Hematopoietic multipotent progenitor cell treated with erythropoietin and hydrocortisone succinate and interleukin-3 and kit ligand, for 8 days (in vitro differentiated cells): ENCODE measurements at regions not wholly inside any gene's neighbourhood (a gene's known extent, or its start where the extent isn't known, plus 50 kb on each side); places are given as distances from the start of the nearest gene placed in this dataset.
"Not testable (repeated sequence)": the region's sequence is repeated elsewhere in the genome, so short reads cannot be mapped to it uniquely, and the experiment has no call there.

Experiments used
- DNase-seq: peaks from one replicate; pipeline ENCODE4 v3.0.0-alpha.2; 2015

DNA sequence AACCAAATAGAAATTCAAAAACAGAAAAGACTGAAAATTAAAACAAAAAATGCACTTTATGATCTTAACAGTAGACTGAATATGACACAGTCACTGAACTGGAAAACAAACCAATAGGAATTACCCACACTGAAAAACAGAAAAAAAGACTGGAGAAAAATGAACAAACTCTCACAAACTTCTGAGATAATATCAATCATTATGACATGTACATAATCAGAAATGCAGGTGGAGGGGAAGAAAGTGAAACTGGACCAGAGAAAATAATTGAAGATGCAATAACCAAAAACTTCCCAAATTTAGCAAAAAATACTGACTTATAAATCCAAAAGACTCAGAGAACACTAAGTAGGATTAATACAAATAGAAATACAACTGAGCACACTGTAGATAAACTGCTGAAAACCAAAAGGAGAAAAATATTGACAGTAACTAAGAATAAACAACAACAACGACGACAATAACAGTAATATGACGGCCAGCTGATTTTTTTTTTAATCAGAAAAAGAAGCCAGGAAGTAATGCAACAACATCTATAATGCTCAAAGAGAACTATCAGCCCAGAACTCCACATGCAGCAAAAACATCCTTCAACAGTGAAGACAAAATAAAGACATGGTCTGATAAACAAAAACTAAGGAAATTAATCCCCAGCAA is 108.1 kb downstream of the ZFAND4 start:
- DNase-seq, result no peak

DNA sequence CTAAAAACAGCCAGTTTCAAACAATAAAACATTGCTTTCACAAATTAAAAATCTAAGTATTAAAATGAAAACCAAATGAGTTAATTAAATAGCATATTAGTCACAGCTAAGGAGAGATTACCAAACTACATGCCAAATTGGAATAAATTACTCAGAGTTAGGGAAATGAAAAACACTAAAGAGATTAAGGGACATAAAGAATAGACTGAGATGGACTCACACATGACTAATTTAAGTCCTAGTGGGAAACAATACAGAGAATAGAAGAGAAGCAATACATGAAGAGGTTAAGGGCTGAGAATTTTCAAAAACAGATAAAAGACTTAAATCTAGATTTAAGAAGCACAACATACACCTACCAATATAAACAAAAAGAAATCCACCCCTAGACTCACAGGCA is 110.6 kb downstream of the ZFAND4 start:
- no peak for DNase-seq

DNA sequence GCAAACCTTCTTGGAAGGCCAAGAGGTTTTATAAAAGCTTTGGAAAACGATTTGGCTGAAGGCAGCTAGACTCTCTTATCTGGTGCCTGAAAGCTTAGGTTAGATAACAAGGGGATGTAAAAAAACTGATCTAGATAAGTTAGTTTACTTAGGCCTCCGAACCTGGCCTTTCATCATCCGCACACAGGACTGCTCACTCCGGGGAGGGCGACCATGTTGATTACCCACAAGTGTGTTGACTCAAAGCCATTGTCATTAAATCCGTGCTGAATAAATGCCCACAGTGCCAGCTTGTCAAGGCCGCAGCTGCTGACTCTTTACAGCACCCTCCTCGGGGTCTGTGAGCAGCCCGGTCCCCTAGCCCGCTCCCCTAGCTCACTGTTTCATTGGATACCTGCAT is 112.3 kb downstream of the ZFAND4 start:
- DNase-seq, result no peak

DNA sequence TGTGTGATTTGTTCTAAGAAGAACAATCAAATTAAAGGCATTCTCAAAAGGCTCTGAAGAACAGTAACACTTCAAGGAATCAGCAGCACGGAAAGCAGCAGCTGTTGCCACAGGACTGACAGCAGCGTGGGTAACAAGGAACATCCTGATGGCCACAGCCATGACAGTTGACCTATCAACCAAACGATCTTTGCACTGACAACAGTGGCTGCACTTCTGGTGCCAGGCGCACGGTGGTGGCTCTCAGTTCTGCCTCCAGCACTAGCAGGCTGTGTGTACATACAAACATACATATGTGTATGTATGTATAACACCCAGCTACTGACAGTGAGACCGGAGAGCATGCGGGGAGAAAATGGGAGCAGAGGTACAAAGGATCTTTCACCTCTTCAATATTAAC is 114.1 kb downstream of the ZFAND4 start:
- DNase-seq, result peak; percentile 72

DNA sequence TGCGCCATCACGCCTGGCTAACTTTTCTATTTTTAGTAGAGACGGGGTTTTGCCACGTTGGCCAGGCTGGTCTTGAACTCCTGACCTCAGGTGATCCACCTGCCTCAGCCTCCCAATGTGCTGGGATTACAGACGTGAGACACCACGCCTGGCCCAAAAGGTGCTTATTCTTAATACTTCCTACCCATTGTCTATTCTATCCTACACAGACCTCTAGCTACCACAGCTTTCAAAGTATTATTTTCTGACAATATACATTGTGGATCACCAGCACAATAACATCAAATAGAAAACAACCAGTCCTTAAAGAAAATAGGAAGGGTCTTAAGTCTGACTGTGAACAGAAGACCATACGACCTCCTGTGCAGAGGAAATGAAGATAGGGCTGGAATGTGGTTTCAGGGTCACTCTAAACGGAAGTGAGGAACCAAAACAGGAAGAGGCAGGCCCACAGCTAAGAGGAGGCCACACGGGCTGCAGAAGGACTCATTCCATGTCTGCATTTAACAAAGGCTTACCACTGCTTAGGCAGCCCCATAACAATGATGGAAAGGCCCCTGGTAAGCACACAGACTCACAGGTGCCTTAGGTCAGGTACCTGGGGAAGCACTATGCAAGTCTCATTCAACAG is 115.2 kb downstream of the ZFAND4 start:
- peak; percentile 57 for DNase-seq

DNA sequence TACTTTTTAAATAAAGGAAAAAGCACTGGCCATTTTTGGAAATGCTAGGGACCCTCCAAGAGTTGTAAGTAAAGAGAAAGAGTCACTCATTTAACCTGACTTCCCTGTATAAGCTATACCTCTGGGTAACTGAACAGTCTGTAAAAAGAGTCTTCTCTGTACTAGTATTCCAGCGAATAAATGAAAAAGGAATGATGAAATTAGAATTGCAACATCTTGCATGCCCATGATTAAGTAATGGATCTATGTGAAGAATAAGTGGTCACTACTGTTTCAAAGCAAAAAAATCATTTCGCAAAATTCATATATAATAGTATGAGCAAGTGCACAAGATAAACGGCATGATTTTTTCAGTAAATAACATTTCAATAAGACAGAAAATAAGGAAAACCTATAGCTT is 116.8 kb downstream of the ZFAND4 start:
- no peak for DNase-seq

DNA sequence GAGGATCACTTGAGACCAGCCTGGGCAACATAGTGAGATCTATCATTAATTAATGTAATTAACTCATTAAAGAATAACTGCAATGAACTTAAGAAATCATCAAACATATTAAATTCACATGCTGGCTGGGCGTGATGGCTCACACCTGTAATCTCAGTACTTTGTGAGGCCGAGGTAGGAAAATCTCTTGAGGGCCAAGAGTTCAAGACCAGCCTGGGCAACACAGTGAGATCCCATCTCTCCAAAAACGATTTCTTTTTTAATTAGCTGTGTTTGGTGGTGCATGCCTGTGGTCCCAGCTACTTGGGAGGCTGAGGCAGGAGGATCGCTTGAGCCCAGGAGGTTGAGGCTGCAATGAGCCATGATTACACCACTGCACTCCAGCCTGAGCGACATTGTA is 117.2 kb downstream of the ZFAND4 start:
- not testable (repeated sequence) for DNase-seq

DNA sequence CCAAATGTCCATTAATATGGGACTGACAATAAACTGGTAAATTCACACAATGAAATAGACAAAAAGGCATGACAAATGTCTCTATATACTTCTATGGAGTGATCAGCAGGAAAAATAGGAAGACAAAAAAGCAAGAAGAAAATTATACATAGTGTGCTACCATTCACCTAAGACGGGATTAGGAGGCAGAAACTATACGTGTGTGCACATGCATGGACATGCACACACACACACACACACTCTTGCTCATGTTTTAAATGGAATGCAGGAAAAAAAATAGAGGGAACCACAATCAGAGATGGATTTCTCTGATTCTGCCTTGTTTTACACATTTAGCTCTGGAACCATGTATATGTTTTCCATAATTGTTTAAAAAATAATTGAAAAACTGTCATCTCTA is 119.0 kb downstream of the ZFAND4 start:
- no peak for DNase-seq

DNA sequence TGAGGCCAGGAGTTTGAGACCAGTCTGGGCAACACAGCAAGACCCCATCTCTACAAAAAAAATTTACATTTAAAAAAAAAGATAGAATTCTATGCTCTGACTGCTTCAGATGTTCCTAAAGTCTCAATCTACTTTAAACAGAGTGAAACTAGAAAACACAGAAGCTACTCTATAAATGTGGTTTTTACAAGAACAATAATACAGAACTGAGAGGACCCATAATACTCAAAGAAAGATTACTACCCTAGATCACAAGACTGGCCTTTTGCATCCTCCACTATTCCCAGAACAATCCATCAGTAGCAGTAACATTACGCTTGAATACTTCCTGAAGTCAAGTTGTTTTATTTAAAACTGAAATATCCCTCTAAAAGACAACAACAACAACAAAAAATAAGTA is 119.4 kb downstream of the ZFAND4 start:
- no peak for DNase-seq

DNA sequence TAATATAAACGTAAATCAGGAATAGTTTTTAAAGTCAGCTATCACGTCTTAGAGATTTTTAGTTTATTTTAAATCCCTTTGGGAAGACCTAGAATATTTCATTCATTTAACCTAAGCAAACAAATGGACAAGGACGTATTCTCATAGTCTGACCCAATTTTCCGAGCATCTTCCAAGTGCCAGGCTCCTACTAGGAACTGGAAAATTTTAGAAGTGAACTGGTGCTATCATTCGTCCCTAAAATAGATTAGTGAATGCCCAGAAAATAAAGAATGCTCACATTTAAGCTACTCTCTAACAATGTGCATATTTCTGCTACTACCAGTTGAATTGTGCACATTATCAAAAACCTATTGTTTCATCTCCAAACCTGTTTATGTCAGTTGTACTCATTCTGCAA is 120.1 kb downstream of the ZFAND4 start:
- DNase-seq, result no peak

DNA sequence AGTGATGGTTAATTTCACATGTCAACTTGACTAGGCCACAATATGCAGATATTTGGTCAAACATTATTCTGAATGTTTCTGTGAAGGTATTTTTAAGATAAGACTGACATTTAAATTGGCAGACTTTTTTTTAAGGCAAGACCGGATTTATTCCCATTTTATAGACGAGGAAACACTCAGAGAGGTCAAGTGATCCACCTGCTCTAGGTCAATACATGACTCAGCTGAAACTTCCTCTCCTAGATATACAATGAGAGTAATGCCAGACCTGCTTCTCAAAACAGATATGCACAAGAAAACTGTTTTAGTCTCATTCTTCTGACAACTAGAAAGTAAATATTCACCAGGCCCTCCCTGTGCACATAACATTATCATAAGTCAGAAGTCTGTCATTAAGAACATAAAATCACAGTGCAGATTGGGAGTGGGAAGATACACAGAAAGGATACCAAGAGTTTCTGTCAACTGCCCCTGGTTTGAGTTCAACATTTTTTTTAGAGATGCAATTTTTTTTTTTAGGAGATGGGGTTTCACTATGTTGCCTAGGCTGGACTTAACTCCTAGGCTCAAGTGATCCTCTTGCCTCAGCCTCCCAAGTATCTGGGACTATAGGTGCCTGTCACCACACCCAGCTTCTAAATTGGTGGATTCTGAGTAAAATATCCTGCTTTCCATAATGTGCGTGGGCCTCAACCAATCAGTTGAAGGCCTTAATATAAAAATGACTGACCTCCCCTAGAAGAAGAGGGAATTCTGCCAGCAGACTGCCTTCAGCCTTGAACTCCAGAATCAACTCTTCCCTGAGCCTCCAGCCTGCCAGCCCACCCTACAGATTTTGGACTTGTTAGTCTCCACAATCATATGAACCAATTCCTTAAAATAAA is 121.4 kb downstream of the ZFAND4 start:
- no peak for DNase-seq

DNA sequence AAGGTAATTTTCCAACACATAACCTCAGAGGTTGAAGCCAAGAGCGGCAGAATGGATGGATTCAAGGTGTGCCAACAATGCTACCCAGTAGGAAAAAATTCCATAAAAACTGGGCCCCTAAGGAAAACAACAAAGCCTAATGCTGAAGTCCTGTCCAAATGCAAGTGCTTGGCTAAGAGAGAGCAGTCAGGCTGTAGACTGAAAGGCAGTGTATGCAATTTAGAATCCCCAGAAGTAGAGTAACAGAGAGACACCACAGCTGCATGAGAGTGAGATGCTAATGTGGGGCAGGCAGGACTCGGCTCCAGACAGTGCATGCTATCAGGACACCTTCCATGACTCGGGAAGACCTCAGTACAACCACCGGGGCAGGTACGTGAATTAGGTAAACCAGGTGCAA is 124.5 kb downstream of the ZFAND4 start:
- DNase-seq, result no peak

DNA sequence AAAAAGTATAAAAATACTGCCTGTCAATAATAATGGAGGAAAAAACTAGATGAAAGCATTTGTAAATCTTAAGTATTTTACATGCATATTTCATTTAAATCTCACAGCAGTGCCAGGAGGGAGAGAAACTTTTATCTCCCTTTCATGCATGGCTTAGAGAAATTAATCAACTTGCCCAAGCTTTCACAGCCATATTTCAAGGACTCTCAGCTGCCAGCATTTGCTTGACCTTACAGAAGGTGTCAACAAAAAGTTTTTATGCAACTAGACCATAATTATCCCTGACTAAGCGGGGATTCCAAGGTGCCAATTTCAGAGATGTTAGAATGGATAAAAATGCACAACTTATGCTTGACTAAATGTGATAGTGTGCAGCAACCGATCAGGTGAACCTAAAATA is 125.4 kb downstream of the ZFAND4 start:
- DNase-seq, result peak; percentile 11

DNA sequence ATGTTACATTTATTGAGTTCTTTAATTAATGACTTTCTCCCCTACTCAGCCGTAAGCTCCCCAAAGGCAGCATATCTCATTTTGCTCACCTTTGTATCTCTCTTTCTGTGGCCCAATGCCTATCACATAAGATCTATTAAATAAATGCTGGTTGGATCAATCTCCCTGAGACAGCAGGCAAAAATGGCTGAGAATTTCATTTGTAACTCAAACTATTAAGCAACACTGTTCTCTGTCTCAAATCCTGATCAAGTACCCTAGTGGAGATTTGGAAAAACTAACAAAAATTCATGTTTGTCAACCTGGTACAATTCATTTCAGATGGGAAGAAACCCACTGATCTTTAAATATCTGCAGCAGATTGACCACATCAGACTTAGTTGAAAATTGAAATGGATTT is 127.4 kb downstream of the ZFAND4 start:
- DNase-seq, result no peak

DNA sequence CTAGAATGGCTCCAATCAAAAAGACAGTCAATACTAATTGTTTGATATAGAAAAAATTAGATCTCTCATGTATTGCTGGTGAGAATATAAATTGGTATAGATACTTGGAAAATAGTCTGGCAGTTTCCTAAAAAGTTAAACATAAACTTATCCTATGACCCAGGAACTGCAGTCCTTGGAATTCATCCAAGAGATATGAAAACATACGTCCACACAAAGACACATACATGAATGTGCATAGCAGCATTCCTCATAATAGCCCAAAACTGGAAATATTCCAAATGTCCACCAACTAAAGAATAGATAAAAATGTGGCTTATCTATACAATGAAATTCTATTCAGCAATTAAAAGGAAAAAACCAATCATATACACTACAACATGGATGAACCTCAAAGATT is 128.4 kb downstream of the ZFAND4 start:
- peak; percentile 57 for DNase-seq

DNA sequence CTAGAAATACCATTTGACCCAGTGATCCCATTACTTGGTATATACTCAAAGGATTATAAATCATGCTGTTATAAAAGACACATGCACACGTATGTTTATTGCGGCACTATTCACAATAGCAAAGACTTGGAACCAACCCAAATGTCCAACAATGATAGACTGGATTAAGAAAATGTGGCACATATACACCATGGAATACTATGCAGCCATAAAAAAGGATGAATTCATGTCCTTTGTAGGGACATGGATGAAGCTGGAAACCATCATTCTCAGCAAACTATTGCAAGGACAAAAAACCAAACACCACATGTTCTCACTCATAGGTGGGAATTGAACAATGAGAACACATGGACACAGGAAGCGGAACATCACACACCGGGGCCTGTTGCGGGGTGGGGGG is 131.5 kb downstream of the ZFAND4 start:
- not testable (repeated sequence) for DNase-seq

DNA sequence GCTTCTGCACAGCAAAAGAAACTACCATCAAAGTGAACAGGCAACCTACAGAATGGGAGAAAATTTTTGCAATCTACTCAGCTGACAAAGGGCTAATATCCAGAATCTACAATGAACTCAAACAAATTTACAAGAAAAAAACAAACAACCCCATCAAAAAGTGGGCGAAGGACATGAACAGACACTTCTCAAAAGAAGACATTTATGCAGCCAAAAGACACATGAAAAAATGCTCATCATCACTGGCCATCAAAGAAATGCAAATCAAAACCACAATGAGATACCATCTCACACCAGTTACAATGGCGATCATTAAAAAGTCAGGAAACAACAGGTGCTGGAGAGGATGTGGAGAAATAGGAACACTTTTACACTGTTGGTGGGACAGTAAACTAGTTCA is 132.0 kb downstream of the ZFAND4 start:
- not testable (repeated sequence) for DNase-seq

DNA sequence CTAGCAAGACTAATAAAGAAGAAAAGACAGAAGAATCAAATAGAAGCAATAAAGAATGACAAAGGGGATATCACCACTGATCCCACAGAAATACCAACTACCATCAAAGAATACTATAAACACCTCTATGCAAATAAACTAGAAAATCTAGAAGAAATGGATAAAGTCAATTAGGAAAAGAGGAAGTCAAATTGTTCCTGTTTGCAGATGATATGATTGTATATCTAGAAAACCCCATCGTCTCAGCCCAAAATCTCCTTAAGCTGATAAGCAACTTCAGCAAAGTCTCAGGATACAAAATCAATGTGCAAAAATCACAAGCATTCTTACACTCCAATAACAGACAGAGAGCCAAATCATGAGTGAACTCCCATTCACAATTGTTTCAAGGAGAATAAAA is 133.0 kb downstream of the ZFAND4 start:
- not testable (repeated sequence) for DNase-seq

DNA sequence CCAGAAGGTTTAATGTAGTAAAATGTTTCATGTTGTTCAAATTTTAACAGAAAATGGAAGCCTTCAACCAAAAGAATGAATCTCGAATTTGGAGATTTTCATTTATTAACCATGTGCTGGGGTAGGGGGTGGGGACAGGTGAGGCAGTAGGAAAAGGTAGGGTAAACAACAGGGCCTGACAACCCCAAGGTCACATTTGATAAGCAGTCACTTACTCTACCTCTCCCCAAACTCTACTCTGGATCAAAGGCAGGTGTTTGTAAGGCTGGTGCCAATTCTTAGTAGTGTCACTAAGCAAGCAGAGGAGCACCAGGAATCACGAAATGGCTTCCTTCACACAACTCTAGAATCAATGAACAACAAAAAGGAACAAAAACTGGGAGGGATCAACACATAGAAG is 138.0 kb downstream of the ZFAND4 start:
- no peak for DNase-seq

DNA sequence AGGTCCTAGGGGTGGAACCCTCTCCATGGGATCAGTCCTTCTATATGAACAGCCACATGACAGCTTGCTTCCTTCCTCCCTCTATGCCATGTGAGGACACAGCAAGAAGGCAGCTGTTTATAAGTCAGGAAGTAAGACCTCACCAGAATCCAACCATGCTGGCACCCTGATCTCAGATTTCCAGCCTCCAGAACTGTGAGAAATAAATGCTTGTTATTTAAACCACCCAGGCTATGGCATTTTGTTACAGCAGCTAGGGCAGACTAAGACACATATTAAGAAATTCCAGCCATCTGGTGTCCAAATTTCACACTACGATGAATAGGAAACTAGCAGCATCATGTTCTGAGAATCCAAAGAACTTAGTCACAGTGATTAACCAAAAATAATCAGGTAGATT is 140.1 kb downstream of the ZFAND4 start:
- DNase-seq, result no peak

DNA sequence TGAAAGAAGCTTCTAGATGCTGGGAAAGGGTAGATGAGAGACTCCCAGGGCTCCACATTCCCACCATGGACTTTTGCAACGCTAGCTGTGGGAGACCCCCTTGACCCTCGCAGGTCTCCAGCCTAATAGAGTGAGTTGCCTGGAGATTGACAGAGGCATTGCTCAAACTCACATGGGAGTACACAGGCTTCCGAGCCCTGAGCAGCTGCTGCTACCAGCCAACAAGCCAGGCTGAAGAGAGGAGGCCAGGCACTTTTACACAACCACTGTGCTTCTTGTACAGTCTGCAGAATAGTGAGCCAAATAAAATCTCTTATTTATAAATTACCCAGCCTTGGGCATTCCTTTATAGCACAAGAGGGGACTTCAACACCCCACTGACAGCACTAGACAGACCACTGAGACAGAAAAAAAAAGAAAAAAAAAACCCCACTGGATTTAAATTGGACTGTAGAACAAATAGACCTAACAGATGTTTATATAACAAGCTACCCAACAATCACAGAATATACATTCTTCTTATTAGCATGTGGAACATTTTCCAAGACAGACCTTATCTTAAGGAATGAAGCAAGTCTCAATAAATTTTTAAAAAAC is 146.2 kb downstream of the ZFAND4 start:
- no peak for DNase-seq

DNA sequence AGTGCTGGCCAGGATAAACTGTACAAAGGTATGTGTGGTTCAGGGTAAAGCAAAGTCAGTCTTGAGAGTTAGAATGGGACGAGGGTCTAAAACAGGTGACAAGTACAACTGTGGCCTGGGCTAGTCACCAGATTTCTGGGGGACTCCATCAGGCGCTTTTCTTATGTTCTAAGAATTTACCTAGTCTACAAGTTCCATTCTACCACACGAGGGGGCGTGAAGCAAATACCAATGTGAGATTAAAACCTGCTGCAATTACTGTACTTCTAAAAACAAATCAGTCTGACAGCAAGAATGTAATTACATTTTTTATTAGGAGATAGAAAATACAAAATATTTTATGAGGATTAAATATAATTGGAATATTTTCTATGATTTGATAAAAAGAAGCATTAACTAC is 146.5 kb downstream of the ALOX5 start:
- DNase-seq, result no peak

DNA sequence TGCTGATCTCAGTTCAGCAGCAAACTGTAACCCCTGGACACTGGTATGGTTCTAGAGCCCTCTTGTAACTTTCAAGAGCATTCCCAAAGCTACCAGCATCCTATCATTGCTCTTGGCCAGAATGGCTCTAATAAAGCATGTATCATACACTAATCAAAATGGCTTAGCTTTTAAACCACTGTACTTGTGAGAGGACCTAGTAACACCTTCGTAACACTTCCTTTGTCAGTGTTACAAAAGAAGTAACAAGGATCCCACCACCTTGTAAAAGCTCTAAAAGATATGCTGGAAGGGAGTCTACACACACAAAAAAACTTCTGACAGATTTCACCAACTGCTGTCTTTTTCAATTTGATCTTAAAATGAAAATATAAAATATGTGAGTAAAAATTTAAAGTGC is 144.7 kb downstream of the ALOX5 start:
- no peak for DNase-seq

DNA sequence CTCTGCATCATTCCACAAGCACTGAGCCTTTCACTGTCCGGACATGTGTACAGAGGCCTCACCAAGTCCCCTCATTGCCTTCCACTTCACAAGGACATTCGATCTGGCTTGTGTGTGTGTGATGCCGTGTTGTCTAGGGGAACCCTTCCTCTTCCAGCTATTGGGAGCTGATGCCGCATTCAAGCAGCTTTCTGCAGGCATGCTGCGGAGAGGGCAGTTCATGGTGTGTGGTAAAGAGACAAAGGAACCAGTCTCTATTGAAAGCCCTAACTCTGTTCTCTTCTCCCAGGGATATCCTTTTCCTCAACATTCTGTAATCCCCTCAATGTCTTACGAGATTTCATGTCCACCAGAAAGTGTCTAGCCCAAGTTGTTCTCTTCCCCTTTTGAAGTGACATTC is 141.6 kb downstream of the ALOX5 start:
- DNase-seq, result no peak
